Vagina (tissue), 2 donors: ENCODE measurements at regions not wholly inside any gene's neighbourhood (a gene's known extent, or its start where the extent isn't known, plus 50 kb on each side); places are given as distances from the start of the nearest gene placed in this dataset.

Experiments used
- DNase-seq, 2 donors: peaks; one replicate each; pipeline ENCODE4 v3.0.0-alpha.2; 2017; ENCODE audit errors: extremely low spot score in 2 of 2
- H3K27ac ChIP-seq: fragments of 200-600 bp; sonication (generic); one replicate; pipeline ENCODE4 v1.5.1; 2019
- H3K27me3 ChIP-seq: fragments of 200-600 bp; sonication (generic); one replicate; pipeline ENCODE4 v1.5.1; 2019
- H3K36me3 ChIP-seq, 2 donors: fragments of 200-600 bp; sonication (generic); one replicate each; pipeline ENCODE4 v1.5.1; 2017 to 2019
- H3K4me1 ChIP-seq: fragments of 200-600 bp; sonication (generic); one replicate; pipeline ENCODE4 v1.5.1; 2019
- H3K4me3 ChIP-seq, 2 donors: fragments of 200-600 bp; sonication (generic); 1 replicate in 1 of 2; 2 replicates in 1 of 2; pipeline ENCODE4 v1.5.1; 2016 to 2019
- H3K9me3 ChIP-seq: fragments of 200-600 bp; sonication (generic); one replicate; pipeline ENCODE4 v1.5.1; 2019
- POLR2A ChIP-seq, 2 donors: fragments of 450-650 bp; IDR thresholded peaks; one replicate each; pipeline ENCODE4 v1.6.1; 2017; ENCODE audit warnings: antibody characterized with exemption in 2 of 2, mild to moderate bottlenecking in 2 of 2, moderate library complexity in 2 of 2
- POLR2AphosphoS5 ChIP-seq, 2 donors: sonication (generic); formaldehyde crosslinking; IDR thresholded peaks; one replicate each; pipeline ENCODE4 v1.9.0; 2017; ENCODE audit warnings: antibody characterized with exemption in 2 of 2, mild to moderate bottlenecking in 2 of 2, low read depth in 1 of 2; ENCODE audit not compliant: insufficient read depth in 1 of 2
- intact Hi-C: fragments of 100-400 bp; cut with DNase I; formaldehyde crosslinking; loops from one replicate; pipeline ENCODE4 v1.15.1; 2023
- TF ChIP-seq, protein P1 (sequence below), 3 experiments: fragments of 450-650 bp in 2 of 3; fragments of 200-600 bp in 1 of 3; sonication (generic) in 1 of 3; IDR thresholded peaks; one replicate each; pipeline ENCODE4 v1.5.1; 2017 to 2019; ENCODE audit warnings: antibody characterized with exemption in 3 of 3, mild to moderate bottlenecking in 2 of 3, moderate library complexity in 2 of 3

DNA sequence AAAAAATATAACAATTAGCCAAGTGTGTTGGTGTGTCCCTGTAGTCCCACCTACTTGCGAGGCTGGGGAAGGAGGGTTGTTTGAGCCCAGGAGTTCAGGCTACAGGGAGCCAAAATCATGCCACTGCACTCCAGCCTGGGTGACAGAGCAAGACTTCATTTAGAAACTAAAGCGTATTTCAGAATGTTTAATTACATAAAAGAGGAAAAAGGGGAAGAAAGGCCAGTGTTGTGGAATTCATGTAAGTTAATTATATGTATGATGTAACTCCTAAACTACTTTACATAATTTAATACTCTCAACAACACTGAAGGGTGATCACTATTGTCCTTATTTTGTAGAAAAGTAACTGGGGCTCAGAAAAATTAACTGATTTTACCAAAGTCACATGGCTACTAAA lies 67.2 kb upstream of the HOPX start:
- no peaks in the 10 kb centered on the region for H3K27me3 ChIP-seq
- no peak for DNase-seq
- intact Hi-C loops, result no loop called here
- no peak for TF ChIP-seq POLR2A (IDR thresholded peaks at IDR 0.05)
- no peak for TF ChIP-seq POLR2AphosphoS5 (IDR thresholded peaks at IDR 0.05; ENCODE audit: insufficient read depth in 1 of 2, low read depth in 1 of 2)
- TF ChIP-seq, protein P1, sequence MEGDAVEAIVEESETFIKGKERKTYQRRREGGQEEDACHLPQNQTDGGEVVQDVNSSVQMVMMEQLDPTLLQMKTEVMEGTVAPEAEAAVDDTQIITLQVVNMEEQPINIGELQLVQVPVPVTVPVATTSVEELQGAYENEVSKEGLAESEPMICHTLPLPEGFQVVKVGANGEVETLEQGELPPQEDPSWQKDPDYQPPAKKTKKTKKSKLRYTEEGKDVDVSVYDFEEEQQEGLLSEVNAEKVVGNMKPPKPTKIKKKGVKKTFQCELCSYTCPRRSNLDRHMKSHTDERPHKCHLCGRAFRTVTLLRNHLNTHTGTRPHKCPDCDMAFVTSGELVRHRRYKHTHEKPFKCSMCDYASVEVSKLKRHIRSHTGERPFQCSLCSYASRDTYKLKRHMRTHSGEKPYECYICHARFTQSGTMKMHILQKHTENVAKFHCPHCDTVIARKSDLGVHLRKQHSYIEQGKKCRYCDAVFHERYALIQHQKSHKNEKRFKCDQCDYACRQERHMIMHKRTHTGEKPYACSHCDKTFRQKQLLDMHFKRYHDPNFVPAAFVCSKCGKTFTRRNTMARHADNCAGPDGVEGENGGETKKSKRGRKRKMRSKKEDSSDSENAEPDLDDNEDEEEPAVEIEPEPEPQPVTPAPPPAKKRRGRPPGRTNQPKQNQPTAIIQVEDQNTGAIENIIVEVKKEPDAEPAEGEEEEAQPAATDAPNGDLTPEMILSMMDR (IDR thresholded peaks at IDR 0.05), result no peak
- no peak overlapping the region for H3K27ac ChIP-seq
- no peaks in the 10 kb centered on the region for H3K4me1 ChIP-seq
- peaks cover 3% of the 10 kb centered on the region for H3K9me3 ChIP-seq
- no peak overlapping the region for H3K4me3 ChIP-seq
- no peaks in the 10 kb centered on the region for H3K36me3 ChIP-seq

DNA sequence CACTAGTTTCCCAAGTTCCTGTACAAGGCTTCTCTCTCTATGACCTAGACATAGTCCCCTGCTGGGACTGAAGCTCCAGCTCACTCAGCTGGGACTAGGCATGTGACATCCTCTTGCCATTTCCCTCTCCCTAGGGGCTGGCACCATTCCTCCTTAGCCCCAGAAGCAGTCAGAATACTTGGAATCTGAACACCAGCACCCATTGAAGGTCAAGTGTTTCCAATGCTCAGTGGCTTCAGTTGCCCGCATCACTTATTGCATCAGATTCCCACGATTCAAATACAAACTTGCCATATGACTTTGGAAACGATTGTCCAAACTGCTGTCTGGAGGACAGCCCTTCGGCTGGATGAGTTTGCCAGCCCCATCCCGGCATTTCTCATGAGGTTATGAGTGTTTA lies 65.5 kb upstream of the HOPX start:
- intact Hi-C loops, result no loop called here
- Histone ChIP-seq H3K27me3 (no peaks in the 10 kb centered on the region), H3K9me3 (peaks cover 3% of the 10 kb centered on the region), H3K36me3 (no peaks in the 10 kb centered on the region), H3K4me3 (no peak overlapping the region), H3K4me1 (no peaks in the 10 kb centered on the region), H3K27ac (no peak overlapping the region)
- DNase-seq, result no peak
- TF ChIP-seq POLR2AphosphoS5 (IDR thresholded peaks at IDR 0.05; ENCODE audit: insufficient read depth in 1 of 2, low read depth in 1 of 2) (no peak), POLR2A (IDR thresholded peaks at IDR 0.05) (no peak)
- TF ChIP-seq, protein P1 (IDR thresholded peaks at IDR 0.05), result no peak

DNA sequence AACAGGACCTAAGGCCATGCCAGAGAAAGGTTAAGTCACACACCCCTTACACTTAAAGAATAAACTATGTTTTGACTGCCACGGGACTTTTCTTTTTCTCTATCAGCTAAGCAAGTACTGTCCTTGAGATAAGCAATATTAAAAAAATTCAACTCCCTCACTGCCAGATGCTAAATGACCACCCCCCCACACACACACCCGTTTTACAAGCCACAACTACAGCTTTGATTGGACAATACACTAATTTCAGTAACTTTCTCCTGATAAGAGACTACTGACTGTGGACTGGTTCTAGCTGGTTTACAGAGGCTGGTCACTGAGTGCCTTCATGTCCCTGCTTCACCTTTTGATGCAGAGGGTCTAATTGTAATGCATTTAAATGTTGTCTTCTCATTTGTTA lies 63.9 kb upstream of the HOPX start:
- Histone ChIP-seq H3K4me3 (no peak overlapping the region), H3K36me3 (no peaks in the 10 kb centered on the region), H3K27ac (no peak overlapping the region), H3K4me1 (no peaks in the 10 kb centered on the region), H3K27me3 (no peaks in the 10 kb centered on the region), H3K9me3 (peaks cover 3% of the 10 kb centered on the region)
- TF ChIP-seq POLR2AphosphoS5 (IDR thresholded peaks at IDR 0.05; ENCODE audit: insufficient read depth in 1 of 2, low read depth in 1 of 2), result no peak
- no peak for TF ChIP-seq POLR2A (IDR thresholded peaks at IDR 0.05)
- TF ChIP-seq, protein P1 (IDR thresholded peaks at IDR 0.05), result no peak
- intact Hi-C loops, result no loop called here
- DNase-seq, result no peak

DNA sequence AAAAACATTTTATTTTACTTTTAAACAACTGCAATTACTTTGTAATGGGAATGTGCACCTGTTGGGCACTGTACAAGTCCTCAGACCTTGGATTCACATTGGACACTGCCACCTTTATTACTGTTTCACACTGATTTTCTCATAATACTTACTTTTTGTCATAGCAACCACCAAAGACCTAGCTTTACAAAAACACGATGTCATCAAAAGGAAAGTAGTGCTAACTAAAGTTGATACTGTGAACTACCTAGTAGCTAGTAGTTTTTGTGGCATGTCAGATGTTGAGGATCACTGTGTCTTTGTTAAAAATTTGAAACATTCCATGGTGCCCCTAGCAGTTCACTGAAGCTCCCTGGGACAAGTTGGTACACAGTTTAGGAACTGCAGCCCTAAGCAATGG lies 62.9 kb upstream of the HOPX start:
- H3K4me1 ChIP-seq, result no peaks in the 10 kb centered on the region
- intact Hi-C loops, result no loop called here
- no peaks in the 10 kb centered on the region for H3K27me3 ChIP-seq
- no peak for TF ChIP-seq POLR2A (IDR thresholded peaks at IDR 0.05)
- TF ChIP-seq, protein P1 (IDR thresholded peaks at IDR 0.05), result no peak
- TF ChIP-seq POLR2AphosphoS5 (IDR thresholded peaks at IDR 0.05; ENCODE audit: insufficient read depth in 1 of 2, low read depth in 1 of 2), result no peak
- no peak overlapping the region for H3K27ac ChIP-seq
- no peaks in the 10 kb centered on the region for H3K36me3 ChIP-seq
- H3K4me3 ChIP-seq, result no peak overlapping the region
- H3K9me3 ChIP-seq, result peaks cover 3% of the 10 kb centered on the region
- no peak for DNase-seq

DNA sequence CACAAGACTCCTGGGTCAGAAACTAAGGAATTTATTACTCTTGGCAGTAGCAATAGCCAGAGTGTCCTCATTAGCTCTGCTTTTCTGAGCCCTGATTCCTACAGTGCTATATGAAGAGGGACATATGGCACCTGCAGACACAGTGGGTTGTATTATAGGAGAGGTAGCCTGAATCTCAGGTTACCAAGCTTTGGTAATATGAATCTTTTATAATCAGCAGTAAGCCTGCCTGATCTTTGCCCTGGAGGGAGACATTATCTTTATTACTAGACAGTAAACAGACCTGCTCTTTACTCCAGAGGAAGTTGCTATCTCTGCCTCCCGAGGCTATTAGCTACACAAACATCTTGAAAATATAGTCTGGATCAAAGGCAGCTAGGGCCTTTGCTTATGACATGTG lies 62.5 kb upstream of the HOPX start:
- Histone ChIP-seq H3K4me1 (peaks cover 4% of the 10 kb centered on the region), H3K27ac (no peak overlapping the region), H3K36me3 (no peaks in the 10 kb centered on the region), H3K27me3 (no peaks in the 10 kb centered on the region), H3K9me3 (peaks cover 3% of the 10 kb centered on the region), H3K4me3 (no peak overlapping the region)
- no peak for DNase-seq
- TF ChIP-seq POLR2A (IDR thresholded peaks at IDR 0.05) (no peak), POLR2AphosphoS5 (IDR thresholded peaks at IDR 0.05; ENCODE audit: insufficient read depth in 1 of 2, low read depth in 1 of 2) (no peak)
- TF ChIP-seq, protein P1 (IDR thresholded peaks at IDR 0.05), result no peak
- intact Hi-C loops, result no loop called here
